ENCODE measurements at regions not wholly inside any gene's neighbourhood (a gene's known extent, or its start where the extent isn't known, plus 50 kb on each side); places are given as distances from the start of the nearest gene placed in this dataset.
"Not testable (repeated sequence)": the region's sequence is repeated elsewhere in the genome, so short reads cannot be mapped to it uniquely, and the experiment has no call there.

DNA sequence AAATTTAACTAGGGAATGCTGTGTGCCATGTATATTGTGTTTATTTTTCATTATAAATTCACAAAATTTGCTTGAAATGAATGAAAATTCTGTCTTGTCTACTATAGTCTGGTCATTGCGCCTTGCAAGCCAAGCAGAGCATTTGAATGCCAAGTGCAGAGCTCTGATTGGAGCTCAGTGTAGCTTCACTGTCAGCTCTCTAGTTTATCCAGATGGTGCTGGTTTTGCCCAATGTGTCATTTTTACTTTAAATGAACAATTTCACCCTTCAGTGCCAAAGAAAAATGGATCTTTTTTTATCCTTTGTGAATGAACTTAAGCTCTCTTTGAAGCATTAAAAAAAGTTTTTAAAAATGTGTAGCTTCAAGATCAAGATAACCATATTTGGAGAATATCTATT, 225.6 kb upstream of the CACNA2D1 start:
- Histone ChIP-seq H3K4me3 (no peak overlapping the region), H3K36me3 (no peaks in the 10 kb centered on the region), H3K4me1 (no peaks in the 10 kb centered on the region), H3K27ac (no peak overlapping the region), H3K9me3 (no peaks in the 10 kb centered on the region), H3K27me3 (no peaks in the 10 kb centered on the region)
- WGBS, 2 donors: 93 to 96% methylated on average over 1 of the region's 1 CpG
- DNase-seq (no peak), ATAC-seq (ENCODE audit: low FRiP score in 2 of 2) (no peak)
- TF ChIP-seq POLR2A (IDR thresholded peaks at IDR 0.05) (no peak), EP300 (IDR thresholded peaks at IDR 0.05) (no peak), POLR2AphosphoS5 (IDR thresholded peaks at IDR 0.05) (no peak)
- TF ChIP-seq, protein P1, sequence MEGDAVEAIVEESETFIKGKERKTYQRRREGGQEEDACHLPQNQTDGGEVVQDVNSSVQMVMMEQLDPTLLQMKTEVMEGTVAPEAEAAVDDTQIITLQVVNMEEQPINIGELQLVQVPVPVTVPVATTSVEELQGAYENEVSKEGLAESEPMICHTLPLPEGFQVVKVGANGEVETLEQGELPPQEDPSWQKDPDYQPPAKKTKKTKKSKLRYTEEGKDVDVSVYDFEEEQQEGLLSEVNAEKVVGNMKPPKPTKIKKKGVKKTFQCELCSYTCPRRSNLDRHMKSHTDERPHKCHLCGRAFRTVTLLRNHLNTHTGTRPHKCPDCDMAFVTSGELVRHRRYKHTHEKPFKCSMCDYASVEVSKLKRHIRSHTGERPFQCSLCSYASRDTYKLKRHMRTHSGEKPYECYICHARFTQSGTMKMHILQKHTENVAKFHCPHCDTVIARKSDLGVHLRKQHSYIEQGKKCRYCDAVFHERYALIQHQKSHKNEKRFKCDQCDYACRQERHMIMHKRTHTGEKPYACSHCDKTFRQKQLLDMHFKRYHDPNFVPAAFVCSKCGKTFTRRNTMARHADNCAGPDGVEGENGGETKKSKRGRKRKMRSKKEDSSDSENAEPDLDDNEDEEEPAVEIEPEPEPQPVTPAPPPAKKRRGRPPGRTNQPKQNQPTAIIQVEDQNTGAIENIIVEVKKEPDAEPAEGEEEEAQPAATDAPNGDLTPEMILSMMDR (IDR thresholded peaks at IDR 0.05): no peak

DNA sequence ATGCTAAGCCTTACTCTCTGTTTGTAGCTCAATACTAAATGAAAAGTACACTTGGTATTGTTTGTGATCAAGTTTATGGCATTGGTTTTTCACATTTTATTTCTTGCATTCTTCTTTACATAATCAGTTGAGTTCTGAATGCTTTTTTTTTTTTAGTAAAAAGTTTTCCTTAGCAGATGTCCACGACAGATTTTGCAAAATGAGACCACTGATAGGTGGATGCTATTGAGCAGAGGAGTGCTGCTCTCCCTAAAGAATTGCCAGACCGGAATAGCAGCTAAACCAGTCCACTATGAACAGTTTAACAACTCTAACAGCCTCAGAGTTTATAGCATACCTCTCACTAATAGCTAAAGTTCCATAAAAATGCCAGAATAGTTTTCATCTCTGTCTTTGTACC, 225.1 kb upstream of the CACNA2D1 start:
- Histone ChIP-seq H3K4me3 (no peak overlapping the region), H3K27me3 (no peaks in the 10 kb centered on the region), H3K4me1 (no peaks in the 10 kb centered on the region), H3K36me3 (no peaks in the 10 kb centered on the region), H3K27ac (no peak overlapping the region), H3K9me3 (no peaks in the 10 kb centered on the region)
- ATAC-seq (ENCODE audit: low FRiP score in 2 of 2): no peak
- 56 to 77% methylated on average over 2 of the region's 2 CpGs for WGBS, 2 donors
- DNase-seq: no peak
- TF ChIP-seq POLR2A (IDR thresholded peaks at IDR 0.05): no peak
- TF ChIP-seq POLR2AphosphoS5 (IDR thresholded peaks at IDR 0.05): no peak
- TF ChIP-seq, protein P1 (IDR thresholded peaks at IDR 0.05): no peak
- no peak for TF ChIP-seq EP300 (IDR thresholded peaks at IDR 0.05)

DNA sequence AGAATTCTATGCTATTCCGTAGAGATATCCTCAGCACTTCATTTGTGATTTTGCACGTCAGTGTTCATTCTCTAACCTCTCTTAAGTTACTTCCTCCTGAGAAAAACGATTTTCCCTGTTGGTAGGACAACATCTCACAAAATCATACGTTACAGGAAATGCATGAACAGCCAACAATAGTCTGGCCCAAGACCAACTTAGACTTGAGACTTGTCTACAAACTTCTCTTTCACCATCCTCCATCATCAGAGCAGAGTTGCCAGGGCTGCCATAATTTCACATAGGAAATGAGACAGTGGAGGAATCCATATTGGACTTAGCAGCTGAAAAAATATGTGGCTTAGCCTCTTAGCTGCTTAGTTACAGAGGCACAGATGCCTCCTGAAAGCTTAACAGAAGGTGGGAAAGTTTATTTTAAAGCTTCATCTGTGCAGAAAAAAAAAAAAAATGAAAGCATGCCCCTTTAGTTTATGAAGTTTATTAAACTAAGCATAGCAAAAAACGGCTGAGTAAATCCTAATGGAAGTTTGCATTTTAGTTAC, 222.5 kb upstream of the CACNA2D1 start:
- 51% methylated on average over 5 of the region's 5 CpGs for WGBS, 2 donors
- DNase-seq: no peak
- no peaks in the 10 kb centered on the region for H3K36me3 ChIP-seq
- H3K9me3 ChIP-seq: no peaks in the 10 kb centered on the region
- no peak overlapping the region for H3K27ac ChIP-seq
- no peak for ATAC-seq (ENCODE audit: low FRiP score in 2 of 2)
- no peak overlapping the region for H3K4me3 ChIP-seq
- no peaks in the 10 kb centered on the region for H3K27me3 ChIP-seq
- TF ChIP-seq, protein P1 (IDR thresholded peaks at IDR 0.05): no peak
- TF ChIP-seq POLR2AphosphoS5 (IDR thresholded peaks at IDR 0.05): no peak
- TF ChIP-seq POLR2A (IDR thresholded peaks at IDR 0.05): no peak
- no peak for TF ChIP-seq EP300 (IDR thresholded peaks at IDR 0.05)
- no peaks in the 10 kb centered on the region for H3K4me1 ChIP-seq

DNA sequence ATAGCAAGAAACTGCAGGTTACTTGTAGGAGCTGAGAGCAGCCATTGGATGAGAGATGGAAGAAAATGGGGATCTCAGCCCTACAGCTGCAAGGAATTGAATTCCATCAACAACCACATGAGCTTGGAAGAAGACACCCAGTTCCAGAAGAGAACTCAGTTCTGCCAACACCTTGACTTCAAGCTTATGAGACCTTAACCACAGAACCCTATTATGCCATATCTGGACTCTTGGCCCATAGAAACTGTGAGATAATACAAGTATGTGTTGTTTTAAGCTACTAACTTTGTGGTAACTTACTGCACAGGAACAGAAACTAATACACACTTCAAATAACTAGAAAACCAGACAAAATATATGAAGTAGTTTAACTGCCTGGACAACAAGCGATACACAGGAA, 212.4 kb upstream of the CACNA2D1 start:
- Histone ChIP-seq H3K36me3 (no peaks in the 10 kb centered on the region), H3K27ac (no peak overlapping the region), H3K27me3 (no peaks in the 10 kb centered on the region), H3K4me3 (no peak overlapping the region), H3K9me3 (peaks cover 0 to 5% (median 1%) of the 10 kb centered on the region in 4 donors), H3K4me1 (no peaks in the 10 kb centered on the region)
- WGBS, 2 donors: 96 to 100% methylated on average over 1 of the region's 1 CpG
- TF ChIP-seq, protein P1 (IDR thresholded peaks at IDR 0.05): no peak
- TF ChIP-seq EP300 (IDR thresholded peaks at IDR 0.05): no peak
- no peak for DNase-seq
- no peak for ATAC-seq (ENCODE audit: low FRiP score in 2 of 2)

DNA sequence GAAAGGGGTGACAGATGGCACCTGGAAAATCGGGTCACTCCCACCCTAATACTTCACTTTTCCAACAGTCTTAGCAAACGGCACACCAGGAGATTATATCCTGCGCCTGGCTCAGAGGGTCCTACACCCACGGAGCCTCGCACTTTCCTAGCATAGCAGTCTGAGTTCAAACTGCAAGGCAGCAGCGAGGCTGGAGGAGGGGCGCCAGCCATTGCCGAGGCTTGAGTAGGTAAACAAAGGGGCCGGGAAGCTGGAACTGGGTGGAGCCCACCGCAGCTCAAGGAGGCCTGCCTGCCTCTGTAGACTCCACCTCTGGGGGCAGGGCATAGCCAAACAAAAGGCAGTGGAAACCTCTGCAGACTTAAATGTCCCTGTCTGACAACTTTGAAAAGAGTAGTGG, 206.5 kb upstream of the CACNA2D1 start:
- whole genome bisulfite sequencing, 2 donors: 85 to 93% methylated on average over 10 of the region's 10 CpGs
- H3K4me1 ChIP-seq; H3K9me3 ChIP-seq; ATAC-seq (ENCODE audit: low FRiP score in 2 of 2); H3K27me3 ChIP-seq; H3K4me3 ChIP-seq; H3K36me3 ChIP-seq; H3K27ac ChIP-seq: not testable (repeated sequence)
- peak in 1 of 2 donors; percentile 52 for DNase-seq

Data from upper lobe of left lung (tissue), 6 donors.